GM23338 (cell line): ENCODE measurements at regions not wholly inside any gene's neighbourhood (a gene's known extent, or its start where the extent isn't known, plus 50 kb on each side); places are given as distances from the start of the nearest gene placed in this dataset.
"Not testable (repeated sequence)": the region's sequence is repeated elsewhere in the genome, so short reads cannot be mapped to it uniquely, and the experiment has no call there.

Experiments used
- ATAC-seq: fragments of 200-7000 bp; cut with Tn5 transposase; 3 replicates; pipeline ENCODE4 v1.9.1; 2020
- DNase-seq: peaks from one replicate; pipeline ENCODE4 v3.0.0-alpha.2; 2015; ENCODE audit warnings: low spot score
- H2AFZ ChIP-seq: fragments of 200-600 bp; sonication (generic); 2 replicates; pipeline ENCODE4 v1.8.0; 2016; ENCODE audit warnings: antibody characterized with exemption, mild to moderate bottlenecking, moderate library complexity
- H3F3A ChIP-seq: fragments of 200-600 bp; sonication (generic); replicated peaks from 2 replicates; pipeline ENCODE4 v1.8.0; 2017; ENCODE audit warnings: antibody characterized with exemption, mixed run types, low read depth
- H3K27ac ChIP-seq: fragments of 200-600 bp; sonication (generic); 2 replicates; pipeline ENCODE4 v1.6.1; 2016; ENCODE audit warnings: low read depth
- H3K27me3 ChIP-seq: fragments of 200-600 bp; sonication (generic); 2 replicates; pipeline ENCODE4 v1.8.0; 2016; ENCODE audit warnings: mild to moderate bottlenecking, mixed run types, moderate library complexity; ENCODE audit not compliant: insufficient read depth
- H3K36me3 ChIP-seq: fragments of 200-600 bp; sonication (generic); 2 replicates; pipeline ENCODE4 v1.8.0; 2016; ENCODE audit warnings: mild to moderate bottlenecking; ENCODE audit not compliant: insufficient read depth
- H3K4me1 ChIP-seq: fragments of 200-600 bp; sonication (generic); 2 replicates; pipeline ENCODE4 v1.8.0; 2016; ENCODE audit warnings: mild to moderate bottlenecking, moderate library complexity; ENCODE audit not compliant: insufficient read depth
- H3K4me2 ChIP-seq: fragments of 200-600 bp; sonication (generic); 2 replicates; pipeline ENCODE4 v1.7.1; 2017; ENCODE audit warnings: mixed run types
- H3K4me3 ChIP-seq: fragments of 200-600 bp; sonication (generic); 2 replicates; pipeline ENCODE4 v1.6.1; 2016; ENCODE audit warnings: mixed run types
- H3K79me2 ChIP-seq: fragments of 200-600 bp; sonication (generic); replicated peaks from 2 replicates; pipeline ENCODE4 v1.8.0; 2017; ENCODE audit warnings: mild to moderate bottlenecking; ENCODE audit not compliant: insufficient read depth
- H3K9me2 ChIP-seq: fragments of 200-600 bp; sonication (generic); 2 replicates; pipeline ENCODE4 v1.8.0; 2017; ENCODE audit not compliant: insufficient read depth
- H4K20me1 ChIP-seq: fragments of 200-600 bp; sonication (generic); replicated peaks from 2 replicates; pipeline ENCODE4 v1.8.0; 2017; ENCODE audit warnings: mild to moderate bottlenecking; ENCODE audit not compliant: insufficient read depth
- H3K27ac Mint-ChIP-seq: 2 replicates; pipeline ENCODE4 v1.8.0; 2020; ENCODE audit warnings: inconsistent platforms, mild to moderate bottlenecking, moderate library complexity, mixed read lengths
- H3K27me3 Mint-ChIP-seq: 3 replicates; pipeline ENCODE4 v1.8.0; 2022; ENCODE audit warnings: low read depth, mild to moderate bottlenecking, moderate library complexity, mixed read lengths, inconsistent platforms; ENCODE audit not compliant: insufficient read depth, poor library complexity
- H3K36me3 Mint-ChIP-seq: 3 replicates; pipeline ENCODE4 v1.8.0; 2021; ENCODE audit warnings: low read depth, mild to moderate bottlenecking, inconsistent platforms, moderate library complexity, mixed read lengths
- H3K4me1 Mint-ChIP-seq: 3 replicates; pipeline ENCODE4 v1.8.0; 2020; ENCODE audit warnings: mild to moderate bottlenecking, inconsistent platforms, mixed read lengths
- H3K4me3 Mint-ChIP-seq: 3 replicates; pipeline ENCODE4 v1.8.0; 2021; ENCODE audit warnings: moderate library complexity, mild to moderate bottlenecking, inconsistent platforms, mixed read lengths
- H3K9me3 Mint-ChIP-seq: 3 replicates; pipeline ENCODE4 v1.8.0; 2020; ENCODE audit warnings: moderate library complexity, mild to moderate bottlenecking, inconsistent platforms, mixed read lengths
- CREB1 ChIP-seq: fragments of 250-450 bp; sonication (Bioruptor Pico); IDR thresholded peaks from 2 replicates; pipeline ENCODE4 v1.5.0; 2020; ENCODE audit warnings: low read depth, mild to moderate bottlenecking, moderate library complexity
- EZH2 ChIP-seq: fragments of 200-600 bp; sonication (generic); IDR thresholded peaks from one replicate; pipeline ENCODE4 v1.8.0; 2017; ENCODE audit warnings: antibody characterized with exemption, mild to moderate bottlenecking, low read depth; ENCODE audit not compliant: unreplicated experiment
- NANOG ChIP-seq: IDR thresholded peaks from 2 replicates; pipeline ENCODE4 v1.6.1; 2016; ENCODE audit warnings: antibody characterized with exemption, borderline replicate concordance
- ZNF331 ChIP-seq: fragments of 250-450 bp; sonication (Bioruptor Pico); IDR thresholded peaks from 2 replicates; pipeline ENCODE4 v1.5.0; 2020; ENCODE audit warnings: low read depth, mild to moderate bottlenecking, moderate library complexity
- TF ChIP-seq, protein P1 (sequence below): IDR thresholded peaks from one replicate; pipeline ENCODE4 v1.6.1; 2018; ENCODE audit warnings: antibody characterized with exemption; ENCODE audit not compliant: unreplicated experiment
- TF ChIP-seq, protein P2 (sequence below), 2 experiments: fragments of 200-600 bp in 1 of 2; sonication (generic) in 1 of 2; conservative IDR thresholded peaks; 2 replicates each; pipeline versions ENCODE4 v1.5.1 to v1.6.1; 2016 to 2017; ENCODE audit warnings: antibody characterized with exemption in 2 of 2, low read depth in 2 of 2, mild to moderate bottlenecking in 2 of 2, moderate library complexity in 1 of 2

- not testable (repeated sequence) for H3K27ac ChIP-seq, H3K9me3 Mint-ChIP-seq, H2AFZ ChIP-seq, H3K4me3 Mint-ChIP-seq, H3K4me1 Mint-ChIP-seq, H3K27ac Mint-ChIP-seq, H3K4me3 ChIP-seq, H3F3A ChIP-seq, H4K20me1 ChIP-seq, ATAC-seq, DNase-seq, H3K27me3 ChIP-seq, H3K27me3 Mint-ChIP-seq, H3K4me2 ChIP-seq, H3K4me1 ChIP-seq, H3K36me3 ChIP-seq, H3K79me2 ChIP-seq, H3K36me3 Mint-ChIP-seq
- peaks cover 16% of the 10 kb centered on the region for H3K9me2 ChIP-seq
Observed at GRCh38 chr10:3634646-3635045, 150.4 kb downstream of the KLF6 start.

- Mint-ChIP-seq H3K4me1 (peaks cover 5% of the 10 kb centered on the region), H3K27ac (no peak overlapping the region), H3K27me3 (peaks cover 9% of the 10 kb centered on the region), H3K36me3 (no peaks in the 10 kb centered on the region), H3K9me3 (no peaks in the 10 kb centered on the region), H3K4me3 (no peak overlapping the region)
- Histone ChIP-seq H3K4me1 (no peaks in the 10 kb centered on the region), H3K4me2 (no peak overlapping the region), H3K4me3 (no peak overlapping the region), H3K36me3 (no peaks in the 10 kb centered on the region), H3K27me3 (no peaks in the 10 kb centered on the region), H3K79me2 (no peaks in the 10 kb centered on the region), H3K27ac (no peak overlapping the region), H3K9me2 (peaks cover 22% of the 10 kb centered on the region), H2AFZ (no peak overlapping the region), H4K20me1 (no peaks in the 10 kb centered on the region), H3F3A (no peaks in the 10 kb centered on the region)
- TF ChIP-seq, protein P1, sequence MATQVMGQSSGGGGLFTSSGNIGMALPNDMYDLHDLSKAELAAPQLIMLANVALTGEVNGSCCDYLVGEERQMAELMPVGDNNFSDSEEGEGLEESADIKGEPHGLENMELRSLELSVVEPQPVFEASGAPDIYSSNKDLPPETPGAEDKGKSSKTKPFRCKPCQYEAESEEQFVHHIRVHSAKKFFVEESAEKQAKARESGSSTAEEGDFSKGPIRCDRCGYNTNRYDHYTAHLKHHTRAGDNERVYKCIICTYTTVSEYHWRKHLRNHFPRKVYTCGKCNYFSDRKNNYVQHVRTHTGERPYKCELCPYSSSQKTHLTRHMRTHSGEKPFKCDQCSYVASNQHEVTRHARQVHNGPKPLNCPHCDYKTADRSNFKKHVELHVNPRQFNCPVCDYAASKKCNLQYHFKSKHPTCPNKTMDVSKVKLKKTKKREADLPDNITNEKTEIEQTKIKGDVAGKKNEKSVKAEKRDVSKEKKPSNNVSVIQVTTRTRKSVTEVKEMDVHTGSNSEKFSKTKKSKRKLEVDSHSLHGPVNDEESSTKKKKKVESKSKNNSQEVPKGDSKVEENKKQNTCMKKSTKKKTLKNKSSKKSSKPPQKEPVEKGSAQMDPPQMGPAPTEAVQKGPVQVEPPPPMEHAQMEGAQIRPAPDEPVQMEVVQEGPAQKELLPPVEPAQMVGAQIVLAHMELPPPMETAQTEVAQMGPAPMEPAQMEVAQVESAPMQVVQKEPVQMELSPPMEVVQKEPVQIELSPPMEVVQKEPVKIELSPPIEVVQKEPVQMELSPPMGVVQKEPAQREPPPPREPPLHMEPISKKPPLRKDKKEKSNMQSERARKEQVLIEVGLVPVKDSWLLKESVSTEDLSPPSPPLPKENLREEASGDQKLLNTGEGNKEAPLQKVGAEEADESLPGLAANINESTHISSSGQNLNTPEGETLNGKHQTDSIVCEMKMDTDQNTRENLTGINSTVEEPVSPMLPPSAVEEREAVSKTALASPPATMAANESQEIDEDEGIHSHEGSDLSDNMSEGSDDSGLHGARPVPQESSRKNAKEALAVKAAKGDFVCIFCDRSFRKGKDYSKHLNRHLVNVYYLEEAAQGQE: no peak
- no peak for TF ChIP-seq ZNF331 (CRISPR knock-in tag)
- no peak for DNase-seq
- no peak for ATAC-seq
Observed at GRCh38 chr10:3631701-3632330, 153.2 kb downstream of the KLF6 start.

- H3K4me1 ChIP-seq: peaks cover under 1% of the 10 kb centered on the region; the same call in 1 of the 2 replicates
- TF ChIP-seq, protein P2, sequence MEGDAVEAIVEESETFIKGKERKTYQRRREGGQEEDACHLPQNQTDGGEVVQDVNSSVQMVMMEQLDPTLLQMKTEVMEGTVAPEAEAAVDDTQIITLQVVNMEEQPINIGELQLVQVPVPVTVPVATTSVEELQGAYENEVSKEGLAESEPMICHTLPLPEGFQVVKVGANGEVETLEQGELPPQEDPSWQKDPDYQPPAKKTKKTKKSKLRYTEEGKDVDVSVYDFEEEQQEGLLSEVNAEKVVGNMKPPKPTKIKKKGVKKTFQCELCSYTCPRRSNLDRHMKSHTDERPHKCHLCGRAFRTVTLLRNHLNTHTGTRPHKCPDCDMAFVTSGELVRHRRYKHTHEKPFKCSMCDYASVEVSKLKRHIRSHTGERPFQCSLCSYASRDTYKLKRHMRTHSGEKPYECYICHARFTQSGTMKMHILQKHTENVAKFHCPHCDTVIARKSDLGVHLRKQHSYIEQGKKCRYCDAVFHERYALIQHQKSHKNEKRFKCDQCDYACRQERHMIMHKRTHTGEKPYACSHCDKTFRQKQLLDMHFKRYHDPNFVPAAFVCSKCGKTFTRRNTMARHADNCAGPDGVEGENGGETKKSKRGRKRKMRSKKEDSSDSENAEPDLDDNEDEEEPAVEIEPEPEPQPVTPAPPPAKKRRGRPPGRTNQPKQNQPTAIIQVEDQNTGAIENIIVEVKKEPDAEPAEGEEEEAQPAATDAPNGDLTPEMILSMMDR (conservative IDR thresholded peaks at IDR 0.05; ENCODE audit: low read depth in 2 of 2): no peak
- TF ChIP-seq CREB1 (CRISPR knock-in tag) (no peak), EZH2 (no peak), NANOG (no peak)
- Mint-ChIP-seq H3K9me3 (no peaks in the 10 kb centered on the region), H3K4me1 (peaks cover 3% of the 10 kb centered on the region; the same call in 2 of the 3 replicates), H3K4me3 (no peak overlapping the region), H3K27ac (no peak overlapping the region), H3K36me3 (no peaks in the 10 kb centered on the region), H3K27me3 (peaks cover 8% of the 10 kb centered on the region)
- no peaks in the 10 kb centered on the region for H3K27me3 ChIP-seq
- no peak overlapping the region for H2AFZ ChIP-seq
- H3K4me3 ChIP-seq: no peak overlapping the region
- no peaks in the 10 kb centered on the region for H3K36me3 ChIP-seq
- no peaks in the 10 kb centered on the region for H3F3A ChIP-seq
- DNase-seq: no peak
- no peak for ATAC-seq
- no peaks in the 10 kb centered on the region for H3K79me2 ChIP-seq
- peaks cover 22% of the 10 kb centered on the region for H3K9me2 ChIP-seq
- no peaks in the 10 kb centered on the region for H4K20me1 ChIP-seq
- no peak overlapping the region for H3K27ac ChIP-seq
- no peak overlapping the region for H3K4me2 ChIP-seq
Observed at GRCh38 chr10:3631291-3631690, 153.7 kb downstream of the KLF6 start.
